ENCODE measurements at regions not wholly inside any gene's neighbourhood (a gene's known extent, or its start where the extent isn't known, plus 50 kb on each side); places are given as distances from the start of the nearest gene placed in this dataset.

DNA sequence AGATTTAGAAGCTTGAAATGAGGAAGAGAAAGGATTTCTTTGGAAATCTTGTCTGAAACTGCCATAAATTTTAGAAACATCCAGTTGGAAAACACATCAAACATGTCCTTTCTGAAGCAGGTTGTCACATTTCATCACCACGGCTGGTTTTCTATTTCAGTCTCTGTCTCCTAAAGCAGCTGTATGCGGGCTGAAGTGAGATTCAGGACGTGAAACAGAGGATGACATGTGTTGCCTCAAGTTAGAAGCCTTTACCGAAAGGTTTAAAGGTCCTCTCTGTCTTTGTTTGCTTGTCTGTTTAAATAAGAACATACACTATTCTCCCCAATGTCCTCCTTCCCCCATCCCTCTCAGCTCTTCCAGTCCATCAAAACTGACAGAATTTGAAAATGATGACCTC lies 141.9 kb downstream of the SQOR start:
- no peak for TF ChIP-seq EZH2 (IDR thresholded peaks at IDR 0.05; ENCODE audit: borderline replicate concordance, low read length)
- TF ChIP-seq, protein P1, sequence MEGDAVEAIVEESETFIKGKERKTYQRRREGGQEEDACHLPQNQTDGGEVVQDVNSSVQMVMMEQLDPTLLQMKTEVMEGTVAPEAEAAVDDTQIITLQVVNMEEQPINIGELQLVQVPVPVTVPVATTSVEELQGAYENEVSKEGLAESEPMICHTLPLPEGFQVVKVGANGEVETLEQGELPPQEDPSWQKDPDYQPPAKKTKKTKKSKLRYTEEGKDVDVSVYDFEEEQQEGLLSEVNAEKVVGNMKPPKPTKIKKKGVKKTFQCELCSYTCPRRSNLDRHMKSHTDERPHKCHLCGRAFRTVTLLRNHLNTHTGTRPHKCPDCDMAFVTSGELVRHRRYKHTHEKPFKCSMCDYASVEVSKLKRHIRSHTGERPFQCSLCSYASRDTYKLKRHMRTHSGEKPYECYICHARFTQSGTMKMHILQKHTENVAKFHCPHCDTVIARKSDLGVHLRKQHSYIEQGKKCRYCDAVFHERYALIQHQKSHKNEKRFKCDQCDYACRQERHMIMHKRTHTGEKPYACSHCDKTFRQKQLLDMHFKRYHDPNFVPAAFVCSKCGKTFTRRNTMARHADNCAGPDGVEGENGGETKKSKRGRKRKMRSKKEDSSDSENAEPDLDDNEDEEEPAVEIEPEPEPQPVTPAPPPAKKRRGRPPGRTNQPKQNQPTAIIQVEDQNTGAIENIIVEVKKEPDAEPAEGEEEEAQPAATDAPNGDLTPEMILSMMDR (IDR thresholded peaks at IDR 0.05; ENCODE audit: low read length): no peak
